ENCODE measurements at regions not wholly inside any gene's neighbourhood (a gene's known extent, or its start where the extent isn't known, plus 50 kb on each side); places are given as distances from the start of the nearest gene placed in this dataset.
"Not testable (repeated sequence)": the region's sequence is repeated elsewhere in the genome, so short reads cannot be mapped to it uniquely, and the experiment has no call there.

DNA sequence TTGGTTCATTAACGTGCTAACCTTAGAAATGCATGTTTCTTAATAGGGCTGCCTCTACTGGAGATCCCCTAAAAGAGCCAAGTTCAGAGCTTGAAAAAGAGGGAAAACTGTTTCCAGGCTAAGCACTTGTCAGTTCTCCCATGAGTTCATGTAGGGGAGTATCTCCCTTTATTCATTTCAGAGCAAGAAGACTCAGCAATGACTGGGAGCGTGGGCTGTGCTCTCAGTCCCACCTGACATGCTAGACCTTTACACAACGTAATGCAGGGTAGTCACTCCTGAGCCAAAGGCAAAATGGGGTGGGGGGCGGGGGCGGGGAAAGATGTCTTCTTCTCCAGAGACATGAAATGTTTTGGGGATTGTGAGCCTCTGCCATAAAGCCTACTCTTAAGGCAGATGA lies 420.1 kb upstream of the MCTP2 start:
- no peak for DNase-seq

DNA sequence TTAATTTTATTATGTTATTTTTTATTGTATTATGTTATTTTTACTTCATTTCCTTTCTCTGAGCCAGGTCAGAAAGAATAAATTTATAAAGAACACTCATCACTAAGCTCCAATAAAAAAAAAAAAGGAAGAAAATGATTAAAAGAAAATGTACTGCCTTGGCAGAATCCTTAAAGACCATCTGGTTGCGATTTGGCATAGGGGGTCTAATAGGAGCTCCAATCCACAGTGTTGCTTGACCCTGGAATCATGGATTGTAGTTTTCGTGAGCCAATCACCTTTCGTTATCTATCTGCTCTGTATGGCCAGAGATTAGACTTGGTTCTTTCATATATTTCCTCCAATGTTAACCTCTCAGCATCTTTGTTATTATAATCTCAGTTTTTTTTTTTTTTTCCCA lies 421.8 kb upstream of the MCTP2 start:
- DNase-seq: no peak

DNA sequence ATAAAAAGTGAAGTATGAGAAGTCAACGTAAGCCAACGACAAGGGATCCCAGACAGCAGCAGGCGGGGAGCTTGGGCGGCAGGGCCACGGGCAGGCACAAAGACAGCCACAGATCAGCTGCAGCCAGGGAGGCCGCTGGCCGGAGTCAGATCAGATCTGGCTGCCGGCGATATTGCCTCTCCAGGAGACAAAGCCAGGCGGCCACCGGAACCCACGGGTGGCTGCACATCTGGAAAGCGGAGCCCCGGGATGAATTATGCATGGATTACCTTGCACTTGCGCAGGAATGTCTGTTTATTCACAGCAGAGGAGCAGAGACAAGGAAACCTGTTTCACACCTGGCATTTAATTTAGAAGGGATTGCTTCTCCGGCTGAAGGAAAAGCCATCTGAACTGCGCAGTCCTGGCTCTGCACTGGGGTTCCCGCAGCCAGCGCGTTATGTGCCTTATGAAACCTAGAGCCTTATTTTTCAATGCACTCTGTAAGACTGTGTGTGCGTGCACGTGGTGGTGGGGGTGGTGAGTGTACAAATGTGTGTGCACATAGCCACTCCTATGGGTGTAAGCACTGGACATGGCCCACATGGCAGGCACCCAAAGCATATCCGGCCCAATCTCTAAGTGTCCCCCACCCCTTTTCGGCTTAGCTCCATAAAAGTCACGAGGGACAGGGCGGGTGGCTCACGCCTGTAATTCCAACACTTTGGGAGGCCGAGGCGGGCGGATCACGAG lies 427.8 kb upstream of the MCTP2 start:
- DNase-seq: no peak

DNA sequence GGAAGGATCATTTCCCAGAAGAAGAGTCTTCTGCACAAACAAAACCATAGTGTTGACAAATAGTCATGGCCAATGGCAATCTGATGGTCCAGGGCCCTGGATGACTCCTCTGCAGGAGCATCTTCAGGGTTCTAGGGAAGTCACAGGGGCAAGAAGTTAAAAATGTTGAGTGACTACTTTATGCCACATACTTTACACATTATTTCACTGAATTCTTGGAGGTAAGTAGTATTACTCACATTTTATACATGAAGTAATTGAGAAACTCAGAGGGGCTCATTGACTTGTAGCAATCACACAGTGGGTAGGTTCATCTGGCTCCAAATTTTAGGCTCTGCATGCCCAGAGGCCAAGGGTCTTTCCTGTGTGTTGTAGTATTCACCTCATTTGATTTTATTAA lies 430.2 kb upstream of the MCTP2 start:
- DNase-seq: no peak

DNA sequence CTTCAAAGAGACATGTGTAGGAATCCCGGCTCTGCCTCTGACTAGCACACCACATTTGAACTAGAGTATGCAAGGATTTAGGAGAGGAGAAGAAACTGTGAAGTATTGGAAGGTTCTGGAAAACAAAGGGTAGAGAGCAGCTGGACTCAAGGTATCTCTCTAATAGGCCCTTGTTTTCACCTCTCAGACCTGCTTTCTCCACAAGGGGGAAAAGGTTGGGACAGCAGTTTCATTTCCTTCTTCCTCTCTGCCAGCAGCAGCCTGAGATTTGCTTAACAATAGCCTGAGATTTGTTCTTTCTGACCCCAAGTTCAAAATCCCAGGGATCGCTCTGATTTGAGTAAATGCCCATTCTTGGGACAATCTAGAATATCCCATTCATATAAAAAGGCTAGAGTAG lies 430.6 kb upstream of the MCTP2 start:
- no peak for DNase-seq

DNA sequence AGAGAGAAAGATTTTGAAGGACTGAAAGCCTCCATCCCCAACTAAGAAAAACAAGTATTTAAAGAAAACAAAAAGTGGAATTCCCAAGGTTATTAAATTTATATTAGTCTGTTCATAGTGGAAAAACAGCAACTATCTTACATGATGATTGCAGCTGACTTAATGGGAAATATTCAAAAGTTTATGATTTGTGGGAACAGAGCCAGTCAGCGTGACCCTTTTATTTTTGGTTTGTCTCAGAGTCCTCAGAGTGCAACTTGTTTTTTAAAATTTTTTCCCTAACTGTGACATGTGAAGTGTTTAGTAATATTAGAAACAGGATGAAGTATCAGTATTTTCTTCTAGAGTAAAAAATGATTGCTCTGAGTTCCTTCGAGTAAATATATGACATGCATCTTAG lies 441.9 kb upstream of the MCTP2 start:
- DNase-seq: no peak

DNA sequence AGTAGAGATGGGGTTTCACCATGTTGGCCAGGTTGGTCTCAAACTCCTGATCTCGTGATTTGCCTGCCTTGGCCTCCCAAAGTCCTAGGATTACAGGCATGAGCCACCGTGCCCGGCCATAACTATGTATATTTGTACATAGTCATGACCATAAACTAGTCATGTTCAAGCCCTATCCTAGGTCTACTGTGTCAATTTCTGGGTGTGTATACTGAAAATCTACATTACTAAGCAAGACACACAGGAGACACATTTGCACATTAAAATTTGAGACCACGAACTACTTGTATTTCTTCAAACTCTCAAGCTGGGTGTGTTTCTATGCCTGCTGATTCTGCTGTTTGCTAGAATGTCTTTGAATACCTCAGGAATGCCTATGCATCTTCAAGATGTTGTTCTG lies 451.3 kb upstream of the MCTP2 start:
- no peak for DNase-seq

DNA sequence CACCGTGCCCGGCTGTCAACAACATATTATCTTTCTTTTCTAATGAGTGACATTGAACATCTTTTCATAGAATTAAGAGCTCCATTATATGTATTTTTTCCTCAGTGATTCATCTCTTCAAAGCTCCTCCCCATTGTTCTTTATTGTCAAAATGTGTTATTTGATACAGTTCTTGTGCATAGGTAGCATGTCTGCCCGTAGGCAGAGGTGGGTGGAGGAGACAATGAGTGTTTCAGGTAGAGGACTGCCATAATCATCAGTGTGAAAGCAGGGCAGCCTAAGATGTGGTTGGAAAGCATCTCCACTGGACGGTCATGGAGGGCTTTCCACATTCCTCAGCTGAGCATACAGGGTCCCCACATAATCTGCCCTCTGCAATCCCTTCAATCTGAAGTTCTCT lies 452.0 kb upstream of the MCTP2 start:
- no peak for DNase-seq

DNA sequence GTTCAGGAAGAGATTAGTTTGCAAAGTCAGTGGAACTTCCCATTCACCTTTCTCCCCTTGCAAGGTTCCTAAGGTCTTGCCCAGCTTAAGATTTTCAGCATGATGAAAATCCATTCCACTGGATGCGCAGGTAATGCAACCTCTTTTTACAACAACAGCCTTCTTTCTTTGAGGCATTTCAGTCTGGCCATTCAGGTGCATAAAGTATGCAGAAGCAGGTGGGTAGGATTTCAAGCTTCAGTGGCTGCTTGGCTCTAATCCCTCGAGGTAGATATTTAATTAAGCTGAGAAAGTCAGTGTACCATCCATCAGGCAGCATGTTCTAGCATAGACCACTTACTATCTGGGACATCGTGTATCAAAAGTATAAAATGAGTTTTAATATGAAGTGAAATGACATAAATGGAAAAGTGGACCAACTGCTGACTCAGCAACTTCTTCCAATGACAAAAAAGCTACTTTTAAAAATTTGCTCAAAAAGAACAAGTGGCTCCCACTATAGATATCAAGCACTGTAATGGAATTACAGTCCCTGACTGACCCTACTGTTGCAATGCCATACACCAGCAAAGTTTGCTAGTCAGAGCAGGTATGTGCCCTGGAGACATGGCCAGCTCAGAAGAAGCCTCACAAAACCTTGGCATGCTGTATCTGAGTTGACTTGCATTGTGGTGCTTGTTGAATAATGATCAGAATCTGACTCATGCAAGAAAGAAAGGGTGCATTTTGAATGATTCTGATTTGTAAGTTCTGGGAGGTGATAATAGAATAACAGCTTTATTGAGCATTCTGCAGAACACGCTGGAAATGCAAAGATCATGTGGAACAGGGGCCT lies 459.9 kb upstream of the MCTP2 start:
- no peak for DNase-seq

DNA sequence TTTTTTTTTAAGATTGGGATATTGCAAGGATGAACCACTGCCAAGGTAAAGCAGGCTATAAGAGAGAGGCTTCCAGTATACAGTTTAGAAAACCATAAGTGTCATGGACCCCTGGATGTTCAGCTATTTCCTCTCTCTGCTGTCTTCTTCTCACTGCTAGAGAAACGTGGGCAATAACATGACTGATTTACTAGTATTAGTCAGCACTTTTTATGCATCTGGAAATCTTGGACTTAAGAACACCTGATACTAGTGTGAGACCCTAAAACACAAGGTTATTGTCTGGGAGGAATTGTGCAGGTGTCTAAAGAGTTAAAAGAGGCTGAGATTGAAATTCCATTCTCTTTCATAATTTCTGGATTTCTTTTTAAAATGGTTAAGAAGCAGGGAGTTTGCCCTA lies 460.6 kb upstream of the MCTP2 start:
- no peak for DNase-seq

DNA sequence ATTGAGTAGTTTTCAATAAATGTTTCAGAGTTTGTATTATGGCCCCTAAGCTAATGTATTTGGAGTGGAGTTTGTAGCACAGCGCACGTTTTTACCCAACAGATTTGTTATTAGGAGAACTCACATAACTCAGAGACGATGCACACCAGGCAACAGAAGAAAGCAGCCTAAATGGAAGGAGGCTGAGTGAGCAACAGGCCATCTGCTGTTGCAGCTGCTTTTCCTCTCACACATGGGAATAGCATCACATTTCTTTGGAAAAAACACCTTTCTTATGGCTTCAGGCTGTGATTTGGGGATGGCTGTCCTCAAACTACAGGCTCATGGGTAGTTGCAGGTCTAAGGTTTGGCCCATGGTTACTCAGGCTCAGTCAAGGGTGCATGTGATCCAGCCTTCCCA lies 469.3 kb upstream of the MCTP2 start:
- no peak for DNase-seq

DNA sequence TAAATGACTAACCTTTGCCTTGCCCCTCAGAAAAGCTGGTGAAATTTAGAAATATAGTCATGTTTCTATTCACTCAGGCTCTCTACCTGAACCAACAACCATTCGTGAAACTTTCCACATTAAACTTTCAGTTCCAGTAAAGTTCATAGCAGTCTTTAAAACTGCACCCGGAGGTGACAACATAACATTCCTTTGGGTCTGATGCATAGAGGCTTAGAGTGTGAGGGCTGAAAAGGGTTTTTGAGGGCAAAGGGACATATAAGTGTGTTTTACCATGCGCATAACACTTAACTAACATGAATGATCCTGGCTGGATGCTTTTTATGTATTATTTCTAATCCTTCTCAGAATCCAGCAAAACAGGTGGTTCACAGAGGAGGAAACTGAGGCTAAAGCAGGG lies 471.7 kb upstream of the MCTP2 start:
- DNase-seq: no peak

DNA sequence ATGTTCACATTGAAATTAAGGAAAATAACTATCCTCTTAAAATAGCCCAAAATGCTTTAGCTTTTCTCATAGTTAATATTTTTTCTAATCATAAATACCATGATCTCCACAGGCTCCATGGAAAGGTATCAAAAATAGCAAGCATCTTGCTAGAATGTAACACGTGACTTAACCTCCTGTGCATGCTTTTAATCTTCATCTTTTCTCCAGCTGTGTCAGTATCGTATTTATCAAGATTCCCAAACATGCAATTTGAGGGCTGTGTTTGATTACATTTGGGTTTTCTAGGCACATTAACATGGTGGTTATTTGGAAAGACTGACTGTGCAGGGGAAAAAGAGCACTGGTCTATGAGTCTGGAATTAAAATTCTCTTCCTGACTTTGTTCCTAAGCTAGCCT lies 472.5 kb upstream of the MCTP2 start:
- DNase-seq: no peak

DNA sequence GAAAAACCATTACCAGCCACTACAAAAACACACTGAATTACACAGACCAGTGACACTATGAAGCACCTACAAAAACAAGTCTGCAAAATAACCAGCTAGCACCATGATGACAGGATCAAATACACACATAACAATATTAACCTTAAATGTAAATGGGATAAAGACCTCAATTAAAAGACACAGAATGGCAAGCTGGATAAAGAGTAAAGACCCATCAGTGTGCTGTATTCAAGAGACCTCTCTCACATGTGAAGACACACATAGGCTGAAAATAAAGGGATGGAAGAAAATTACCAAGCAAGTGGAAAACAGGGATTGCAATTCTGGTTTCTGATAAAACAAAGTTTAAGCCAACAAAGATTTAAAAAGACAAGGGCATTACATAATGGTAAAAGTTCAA lies 482.7 kb upstream of the MCTP2 start:
- DNase-seq: no peak

DNA sequence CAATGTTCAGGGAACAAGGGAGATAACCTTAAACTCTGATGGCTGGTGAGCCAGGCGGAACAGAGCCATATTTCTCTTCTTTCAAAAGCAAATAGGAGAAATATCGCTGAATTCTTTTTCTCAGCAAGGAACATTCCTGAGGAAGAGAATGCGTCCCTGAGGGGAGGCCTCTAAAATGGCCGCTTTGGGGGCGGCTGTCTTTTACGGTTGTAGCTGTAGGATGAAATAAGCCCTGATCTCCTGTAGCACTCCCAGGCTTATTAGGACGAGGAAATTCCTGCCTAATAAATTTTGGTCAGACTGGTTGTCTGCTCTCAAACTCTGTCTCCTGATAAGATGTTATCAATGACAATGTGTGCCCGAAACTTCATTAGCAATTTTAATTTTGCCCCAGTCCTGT lies 496.4 kb upstream of the MCTP2 start:
- not testable (repeated sequence) for DNase-seq

DNA sequence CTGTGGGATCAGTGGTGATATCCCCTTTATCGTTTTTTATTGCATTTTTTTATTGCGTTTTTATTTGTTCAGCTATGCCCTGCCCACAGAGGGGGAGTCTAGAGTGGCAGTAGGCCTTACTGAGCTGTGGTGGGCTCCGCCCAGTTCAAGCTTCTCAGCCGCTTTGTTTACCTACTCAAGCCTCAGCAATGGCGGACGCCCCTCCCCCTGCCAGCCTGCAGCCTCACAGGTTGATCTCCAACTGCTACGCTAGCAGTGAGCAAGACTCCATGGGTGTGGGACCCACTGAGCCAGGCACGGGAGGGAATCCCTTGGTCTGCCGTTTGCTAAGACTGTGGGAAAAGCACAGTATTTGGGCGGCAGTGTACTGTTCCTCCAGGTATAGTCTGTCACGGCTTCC lies 500.6 kb upstream of the MCTP2 start:
- DNase-seq: no peak

DNA sequence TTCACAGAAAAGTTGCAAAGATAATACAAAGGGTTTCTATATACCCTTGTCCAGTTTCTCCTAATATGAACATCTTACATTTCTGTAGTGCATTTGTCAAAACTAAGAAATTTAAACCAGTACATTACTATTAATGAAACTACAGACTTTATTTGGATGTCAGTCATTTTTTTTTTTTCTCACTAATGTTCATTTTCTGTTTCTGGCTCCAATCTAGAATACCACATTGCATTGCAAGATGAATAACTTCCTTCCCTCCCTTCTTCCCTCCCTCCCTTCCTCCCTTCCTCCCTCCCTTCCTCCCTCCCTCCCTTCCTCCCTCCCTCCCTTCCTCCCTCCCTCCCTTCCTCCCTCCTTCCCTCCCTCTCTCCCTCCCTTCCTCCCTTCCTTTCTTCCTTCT lies 509.2 kb upstream of the MCTP2 start:
- DNase-seq: no peak

DNA sequence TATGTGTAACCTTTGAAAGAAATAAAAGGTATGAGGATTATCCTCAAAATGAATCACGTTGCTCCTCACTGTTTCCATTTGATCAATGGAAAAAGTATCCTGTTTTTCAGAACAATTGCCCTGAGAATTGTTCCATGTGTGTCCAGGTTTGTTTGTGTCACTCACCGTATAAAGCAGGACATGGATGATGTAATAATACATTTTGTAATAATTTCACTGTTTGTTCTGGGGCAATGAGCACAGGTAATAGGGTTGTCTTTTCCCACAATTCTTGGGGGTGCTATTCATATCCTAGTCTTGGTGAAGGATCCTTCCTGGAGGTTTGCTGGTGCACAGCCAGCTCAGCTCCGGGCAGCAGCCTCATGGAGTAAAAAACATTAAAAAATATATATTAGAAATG lies 510.8 kb upstream of the MCTP2 start:
- no peak for DNase-seq

DNA sequence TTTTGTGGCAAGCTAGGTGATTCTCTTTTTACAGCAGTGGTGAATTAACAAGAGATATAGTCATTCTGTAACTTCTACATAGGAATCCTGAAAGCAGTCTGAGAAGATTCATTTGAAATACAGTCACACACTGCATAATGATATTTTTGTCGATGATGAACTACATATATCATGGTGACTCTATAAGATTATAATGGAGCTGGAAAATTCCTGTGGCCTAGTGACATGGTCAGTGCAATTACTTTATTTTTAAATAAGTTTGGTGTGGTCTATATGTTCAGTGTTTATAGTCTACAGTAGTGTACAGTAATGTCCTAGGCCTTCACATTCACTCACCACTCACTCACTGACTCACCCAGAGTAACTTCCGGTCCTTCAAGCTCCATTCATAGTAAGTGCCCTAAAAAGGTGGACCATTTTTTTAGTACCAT lies 511.4 kb upstream of the MCTP2 start:
- no peak for DNase-seq

DNA sequence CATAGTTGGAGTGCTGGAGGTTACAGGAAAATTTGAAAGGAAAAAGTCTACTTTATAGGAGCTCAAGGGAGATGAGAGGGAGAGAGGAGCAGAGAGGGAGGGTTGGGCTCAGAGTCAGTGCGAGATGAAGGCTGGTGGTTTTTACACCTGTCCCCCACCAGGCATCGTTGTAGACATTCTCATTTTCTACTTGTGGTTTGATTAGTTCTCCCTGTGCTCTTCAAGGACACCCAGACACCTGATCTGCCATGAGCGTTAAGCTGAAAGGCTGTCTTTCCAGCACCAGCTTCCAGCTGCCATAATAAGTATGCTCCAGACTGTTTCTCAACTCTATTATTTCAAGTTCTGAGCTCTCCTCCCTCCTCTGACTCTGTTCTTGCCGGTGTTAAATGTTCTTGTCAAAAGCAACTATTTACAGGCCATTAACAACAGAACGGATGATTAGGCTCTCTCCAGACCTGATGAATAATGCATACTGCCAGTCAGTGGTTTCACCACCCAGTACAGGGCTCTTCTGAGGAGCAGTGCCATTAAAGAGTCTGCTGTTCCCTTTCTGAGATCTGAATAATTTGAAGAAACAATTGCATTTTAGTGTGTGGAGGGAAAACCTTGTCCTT lies 514.6 kb upstream of the MCTP2 start:
- DNase-seq: no peak

DNA sequence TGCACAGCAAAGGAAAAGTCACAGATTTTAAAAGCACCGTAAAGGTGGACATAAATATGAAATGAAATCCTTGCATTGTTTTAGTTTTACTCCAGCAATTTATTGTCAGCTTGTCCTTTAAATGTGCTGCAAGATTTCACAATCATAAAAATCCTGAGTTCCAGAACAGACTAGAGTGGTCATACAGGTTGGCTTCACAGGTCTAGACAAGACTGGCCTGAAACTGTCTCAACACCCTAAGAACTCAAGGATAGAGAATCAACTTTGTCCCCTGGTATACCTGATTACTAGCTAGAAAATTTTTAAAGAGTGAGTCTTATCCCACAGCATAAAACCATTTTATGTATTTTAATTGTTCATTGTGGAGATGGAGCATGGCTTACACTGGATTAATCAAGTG lies 521.7 kb upstream of the MCTP2 start:
- no peak for DNase-seq

DNA sequence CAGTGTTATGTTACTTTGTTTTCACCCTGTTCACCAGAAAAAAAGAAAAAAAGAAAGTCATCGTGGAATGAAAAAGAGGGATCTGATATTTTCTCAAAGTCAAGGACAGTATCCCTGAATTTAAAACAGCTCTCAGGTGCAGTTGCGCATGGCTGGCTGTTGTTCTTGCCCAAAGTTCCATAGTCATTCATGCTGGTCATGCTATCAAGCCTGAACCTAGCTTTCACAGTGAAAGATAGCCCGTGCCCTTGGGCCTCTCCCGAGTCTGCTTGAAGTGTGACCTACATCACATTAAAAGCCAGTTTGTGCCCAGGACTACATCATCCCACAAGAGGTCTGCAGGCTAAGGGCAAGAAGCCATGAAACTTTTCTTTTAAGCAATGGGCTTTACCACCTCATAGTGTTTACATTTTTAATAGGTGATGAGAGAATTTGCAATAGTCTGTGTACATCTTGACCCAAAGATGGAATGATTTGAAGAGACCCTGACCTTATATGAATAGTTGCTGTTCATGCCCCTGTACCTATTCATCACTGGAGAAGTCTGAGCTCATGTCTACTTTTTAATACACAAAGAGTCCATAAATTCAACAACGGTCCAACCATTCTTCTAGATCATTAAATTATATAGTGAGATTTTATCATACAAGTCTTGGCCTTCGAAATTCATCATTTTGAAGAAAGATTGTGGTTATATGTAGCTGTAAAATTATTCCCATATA lies 522.5 kb upstream of the MCTP2 start:
- no peak for DNase-seq

DNA sequence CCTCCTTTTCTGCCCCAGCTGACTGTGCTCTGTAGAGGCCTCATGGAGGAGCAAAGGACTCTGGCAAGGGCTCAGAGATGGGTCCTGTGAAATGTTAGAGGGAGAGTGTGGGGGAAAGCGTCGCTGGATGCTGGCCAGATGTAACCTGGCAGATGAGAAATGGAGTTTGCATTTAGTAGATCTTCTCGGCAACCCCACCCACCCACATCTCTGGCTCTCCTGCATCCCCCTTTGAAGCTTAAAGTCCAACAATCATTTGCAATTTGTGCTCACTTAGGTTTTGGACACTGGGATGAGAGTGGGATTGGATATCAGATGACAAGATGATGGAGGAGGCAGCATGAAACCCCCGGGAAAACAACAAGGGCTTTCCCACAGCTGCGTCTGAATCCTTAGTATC lies 523.6 kb upstream of the MCTP2 start:
- DNase-seq: no peak
